ENCODE measurements at regions not wholly inside any gene's neighbourhood (a gene's known extent, or its start where the extent isn't known, plus 50 kb on each side); places are given as distances from the start of the nearest gene placed in this dataset.

GRCh38 chr6:43990627-43991619 is 136.3 kb downstream of the MRPL14 start (continued):
- TF ChIP-seq ZNF639 (CRISPR knock-in tag; conservative IDR thresholded peaks at IDR 0.05 in 1 of 2, IDR thresholded peaks at IDR 0.05 in 1 of 2), result 0 out of 4 replicates have a peak, but pooled peaks of 1 of the 2 experiments have one; percentile 45
- TF ChIP-seq KLF1 (tag; IDR thresholded peaks at IDR 0.05), result no peak
- TF ChIP-seq ERF (CRISPR knock-in tag; IDR thresholded peaks at IDR 0.05), result 0 out of 2 replicates have a peak, but pooled peaks have one; percentile 65
- peak; percentile 6 for TF ChIP-seq ZFP36 (IDR thresholded peaks at IDR 0.05; ENCODE audit: low read depth, low read length, partially characterized antibody)
- peak; percentile 53 for TF ChIP-seq MYC (IDR thresholded peaks at IDR 0.05; ENCODE audit: low read depth, low read length)
- no peak for TF ChIP-seq MYC (CRISPR knock-in tag; IDR thresholded peaks at IDR 0.05; ENCODE audit: borderline replicate concordance, low read depth)
- peak; percentile 78; the same call in 1 of the 2 replicates for TF ChIP-seq ZNF589 (CRISPR knock-in tag; IDR thresholded peaks at IDR 0.05; ENCODE audit: low read depth)
- TF ChIP-seq TFE3 (CRISPR knock-in tag; IDR thresholded peaks at IDR 0.05), result peak; percentile 42
- no peak for TF ChIP-seq NRF1 (conservative IDR thresholded peaks at IDR 0.05 in 1 of 2, IDR thresholded peaks at IDR 0.05 in 1 of 2)
- peak; percentile 48 for TF ChIP-seq MGA (IDR thresholded peaks at IDR 0.05)
- no peak for TF ChIP-seq HNRNPH1 (optimal IDR thresholded peaks at IDR 0.05; ENCODE audit: low read depth, low read length)

Measured in K562 (cell line).